HG03175 (cell line): ENCODE measurements at regions not wholly inside any gene's neighbourhood (a gene's known extent, or its start where the extent isn't known, plus 50 kb on each side); places are given as distances from the start of the nearest gene placed in this dataset.
"Not testable (repeated sequence)": the region's sequence is repeated elsewhere in the genome, so short reads cannot be mapped to it uniquely, and the experiment has no call there.

ENCODE experiments used
- ATAC-seq: cut with Tn5 transposase; IDR thresholded peaks from one replicate; pipeline ENCODE4 v1.9.1; 2021; ENCODE audit warnings: mild to moderate bottlenecking, moderate library complexity; ENCODE audit not compliant: unreplicated experiment

- ATAC-seq = no peak
These were observed 189.2 kb downstream of the SLITRK6 start for GRCh38 chr13:85610024-85610423.

- no peak for ATAC-seq
These were observed 190.9 kb downstream of the SLITRK6 start for GRCh38 chr13:85608255-85608829.

GRCh38 chr13:85603735-85604134 is 195.5 kb downstream of the SLITRK6 start:
- ATAC-seq = no peak

GRCh38 chr13:85601526-85601925 is 197.7 kb downstream of the SLITRK6 start:
- ATAC-seq = no peak

GRCh38 chr13:85597790-85598500 is 201.3 kb downstream of the SLITRK6 start:
- ATAC-seq = no peak

DNA sequence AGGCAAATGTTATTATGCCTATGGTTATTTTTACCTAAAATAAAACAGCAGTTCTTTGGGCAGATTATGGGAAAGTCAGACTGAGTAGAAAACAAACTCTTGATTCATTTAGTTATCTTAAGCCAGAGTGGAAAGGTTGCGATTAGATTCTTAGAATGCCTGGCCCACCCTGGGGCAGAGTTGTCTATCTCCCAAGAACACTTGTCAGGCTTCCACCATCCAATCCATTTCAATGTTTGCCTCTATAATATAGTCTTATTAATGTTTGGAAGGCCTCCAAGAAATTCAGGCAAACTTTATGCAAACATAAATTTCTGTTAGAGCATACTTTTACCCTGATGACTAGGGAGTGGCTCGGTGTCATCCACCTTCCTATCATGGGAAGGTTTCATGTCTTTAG is 207.0 kb downstream of the SLITRK6 start:
- no peak for ATAC-seq

GRCh38 chr13:85590231-85590931 is 208.8 kb downstream of the SLITRK6 start:
- no peak for ATAC-seq

DNA sequence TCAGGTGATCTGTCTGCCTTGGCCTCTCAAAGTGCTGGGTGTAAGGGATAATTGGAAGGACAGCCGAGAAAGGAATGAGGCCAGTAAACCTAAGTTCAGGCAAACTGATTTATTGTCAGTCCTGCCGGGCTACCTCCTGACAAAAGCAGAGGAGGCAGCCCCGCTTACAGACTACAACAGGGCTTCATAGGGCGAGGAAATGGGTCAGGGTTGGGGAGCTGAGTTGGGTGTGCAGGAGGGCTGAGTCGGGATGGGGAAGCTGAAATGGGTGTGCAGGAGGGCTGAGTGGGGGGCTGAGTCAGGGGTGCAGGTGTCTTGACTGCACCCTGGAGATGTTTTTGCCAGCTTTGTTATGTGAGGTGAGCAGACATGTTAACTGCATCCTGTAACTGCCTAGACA is 210.2 kb downstream of the SLITRK6 start:
- ATAC-seq = no peak

DNA sequence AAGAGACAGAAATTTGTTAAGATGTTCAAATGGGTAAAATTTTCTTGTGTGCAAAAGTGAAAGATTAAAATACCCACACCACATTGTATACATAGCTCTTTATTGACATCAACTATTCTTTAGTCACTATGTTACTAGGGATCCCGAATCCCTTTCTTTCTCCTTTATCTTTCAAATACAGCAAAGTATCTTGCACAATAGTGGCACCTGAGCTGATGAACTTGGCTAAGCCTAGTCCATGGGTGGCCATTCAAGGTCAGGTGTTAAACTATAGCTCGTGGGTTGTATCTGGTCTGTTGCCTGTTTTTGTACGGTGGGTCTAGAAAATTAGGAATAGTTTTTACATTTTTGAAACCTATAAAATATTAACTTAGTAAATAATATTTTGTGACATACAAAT is 210.9 kb downstream of the SLITRK6 start:
- no peak for ATAC-seq

- ATAC-seq = no peak
These were observed 212.4 kb downstream of the SLITRK6 start for GRCh38 chr13:85586856-85587255.

- ATAC-seq = no peak
These were observed 212.8 kb downstream of the SLITRK6 start for GRCh38 chr13:85586422-85586831.

DNA sequence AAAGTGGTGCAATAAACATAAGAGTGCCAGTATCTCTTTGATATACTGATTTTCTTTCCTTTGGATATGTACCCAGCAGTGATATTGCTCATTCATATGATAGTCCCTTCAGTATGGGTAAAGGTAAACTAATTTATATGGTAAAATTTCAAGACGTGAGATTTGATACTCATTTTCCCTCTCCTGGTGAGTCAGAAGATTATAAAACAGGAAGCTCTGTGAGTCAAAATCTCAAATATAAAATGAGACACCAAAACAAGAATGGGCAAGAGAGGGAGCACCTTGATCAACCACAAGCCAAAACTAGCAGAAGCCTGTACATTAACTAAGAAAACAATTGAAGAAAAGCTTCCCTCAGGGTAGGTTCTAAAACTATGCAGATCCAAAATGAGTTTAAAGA is 216.3 kb downstream of the SLITRK6 start:
- no peak for ATAC-seq

DNA sequence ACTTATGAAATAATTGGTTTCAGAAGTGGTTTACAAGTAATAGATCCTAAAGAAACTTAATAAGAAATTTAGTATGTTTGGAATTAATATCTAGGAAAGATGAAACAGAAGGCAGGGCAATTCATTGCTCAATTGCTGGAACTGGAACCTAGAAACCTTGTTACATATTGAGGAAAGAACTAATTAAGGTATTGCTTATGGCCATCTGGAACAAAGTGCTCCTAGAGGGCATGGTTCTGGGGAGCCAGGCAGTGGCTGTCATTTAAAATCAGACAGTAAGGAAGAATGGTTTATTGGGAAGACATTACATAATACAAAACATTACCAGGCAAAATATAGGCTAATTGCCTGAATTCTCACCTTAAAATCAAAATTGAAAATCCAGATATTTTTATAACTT is 224.1 kb downstream of the SLITRK6 start:
- ATAC-seq = no peak

DNA sequence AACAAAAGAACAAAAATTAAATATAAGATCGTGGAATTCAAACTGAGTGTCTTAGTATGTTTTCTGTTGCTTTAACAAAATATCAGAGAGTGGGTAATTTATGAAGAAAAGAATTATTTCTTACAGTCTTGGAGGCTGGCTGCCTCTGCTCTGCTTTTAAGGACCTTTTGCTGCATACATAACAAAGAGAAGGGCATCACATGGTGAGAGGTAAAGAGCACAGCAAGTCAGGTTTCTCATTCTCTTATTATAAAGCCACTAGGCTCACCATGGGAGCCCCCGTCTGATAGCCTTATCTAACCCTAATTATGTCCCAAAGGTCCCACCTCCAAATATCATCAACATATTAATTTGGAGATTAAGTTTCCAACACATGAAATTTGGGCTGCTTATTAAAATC is 231.3 kb downstream of the SLITRK6 start:
- no peak for ATAC-seq

- ATAC-seq = no peak
These were observed 233.6 kb downstream of the SLITRK6 start for GRCh38 chr13:85565652-85566051.

- no peak for ATAC-seq
These were observed 234.6 kb downstream of the SLITRK6 start for GRCh38 chr13:85564598-85564997.

- ATAC-seq = no peak
These were observed 236.9 kb downstream of the SLITRK6 start for GRCh38 chr13:85562282-85562681.

DNA sequence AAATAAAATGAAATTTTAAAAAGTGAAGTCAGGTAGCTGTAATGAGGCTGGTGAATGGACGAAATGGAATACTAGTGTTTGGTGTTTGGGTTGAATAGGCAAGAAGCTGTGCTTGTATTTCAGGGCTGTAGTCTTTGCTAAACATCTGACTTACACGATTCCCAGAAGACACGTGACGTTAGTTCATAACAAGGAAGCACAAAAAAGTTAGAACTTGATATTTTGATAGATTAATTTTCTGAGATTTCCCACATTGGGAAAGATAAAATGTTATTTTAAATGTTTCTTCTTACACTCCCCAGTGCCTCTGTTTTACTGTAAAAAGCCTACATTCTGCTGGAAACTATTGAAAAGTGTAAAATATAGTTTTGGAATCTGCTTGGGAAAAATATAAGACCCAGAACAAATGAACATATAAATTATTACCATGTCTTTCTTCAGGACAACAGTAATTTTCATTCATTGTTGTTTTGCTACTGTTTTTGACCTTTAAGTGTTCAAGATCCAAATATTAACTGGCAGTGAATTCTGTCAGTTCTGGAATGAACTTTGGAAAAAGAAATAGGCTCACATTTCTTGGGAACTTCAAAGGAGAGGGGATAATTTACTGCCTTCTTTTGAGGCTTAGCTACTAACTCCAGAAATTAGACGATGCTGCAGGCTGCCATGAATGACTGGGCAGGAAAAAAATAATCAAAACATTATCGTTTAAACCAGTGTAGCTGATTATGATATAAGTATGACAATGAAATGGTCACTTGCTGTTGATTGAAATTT is 241.3 kb downstream of the SLITRK6 start:
- ATAC-seq = no peak

GRCh38 chr13:85551012-85551411 is 248.2 kb downstream of the SLITRK6 start:
- ATAC-seq = no peak

- ATAC-seq = no peak
These were observed 249.4 kb downstream of the SLITRK6 start for GRCh38 chr13:85549819-85550218.

DNA sequence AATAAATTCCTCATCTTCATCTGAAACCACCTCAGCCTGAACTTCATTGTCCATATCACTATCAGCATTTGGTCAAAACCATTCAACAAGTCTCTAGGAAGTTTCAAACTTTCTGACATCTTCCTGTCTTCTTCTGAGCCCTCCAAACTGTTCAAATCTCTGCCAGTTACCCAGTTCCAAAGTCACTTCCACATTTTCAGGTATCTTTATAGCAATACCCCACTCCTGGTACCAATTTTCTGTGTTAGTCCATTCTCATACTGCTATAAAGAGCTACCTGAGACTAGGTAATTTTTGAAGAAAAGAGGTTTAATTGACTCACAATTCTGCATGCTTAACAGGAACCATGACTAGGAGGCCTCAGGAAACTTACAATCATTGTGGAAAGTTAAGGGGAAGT is 250.4 kb downstream of the SLITRK6 start:
- ATAC-seq = not testable (repeated sequence)
